GM13976 (cell line): ENCODE measurements at regions not wholly inside any gene's neighbourhood (a gene's known extent, or its start where the extent isn't known, plus 50 kb on each side); places are given as distances from the start of the nearest gene placed in this dataset.

Experiments used
- DNase-seq: peaks from one replicate; pipeline ENCODE4 v3.0.0; 2012; ENCODE audit warnings: low spot score
- CTCF ChIP-seq: IDR thresholded peaks from 2 replicates; pipeline ENCODE4 v1.5.1; 2012; ENCODE audit warnings: borderline replicate concordance, mild to moderate bottlenecking; ENCODE audit not compliant: insufficient read depth; ENCODE audit errors: extremely low read depth, missing control alignments, control extremely low read depth
- in situ Hi-C: fragments of 300-500 bp; cut with MboI; formaldehyde crosslinking; loops from one replicate; pipeline ENCODE4 v1.12.0; 2022; ENCODE audit warnings: low sequenced_read_pairs, mixed read lengths, inconsistent platforms; ENCODE audit not compliant: unreplicated experiment

- no peak for DNase-seq
- in situ Hi-C loops, result no loop called here
- no peak for TF ChIP-seq CTCF
Measured at GRCh38 chr3:177822681-177823096, 625.4 kb upstream of the TBL1XR1 start.

- in situ Hi-C loops, result no loop called here
- no peak for DNase-seq
Measured at GRCh38 chr3:177823701-177824189, 626.5 kb upstream of the TBL1XR1 start.

GRCh38 chr3:177824190-177824786 is 627.0 kb upstream of the TBL1XR1 start:
- no peak for DNase-seq
- TF ChIP-seq CTCF, result no peak
- in situ Hi-C loops, result no loop called here

More at GRCh38 chr3:177823701-177824189, 626.5 kb upstream of the TBL1XR1 start:
- no peak for TF ChIP-seq CTCF

GRCh38 chr3:177824841-177825240 is 627.6 kb upstream of the TBL1XR1 start:
- DNase-seq, result no peak
- no peak for TF ChIP-seq CTCF
- in situ Hi-C loops, result no loop called here

- in situ Hi-C loops, result no loop called here
- DNase-seq, result no peak
- no peak for TF ChIP-seq CTCF
Measured at GRCh38 chr3:177826253-177826652, 629.0 kb upstream of the TBL1XR1 start.

- no peak for TF ChIP-seq CTCF
- no peak for DNase-seq
- in situ Hi-C loops, result no loop called here
Measured at GRCh38 chr3:177827511-177828207, 630.4 kb upstream of the TBL1XR1 start.
